Activated gamma-delta T cell treated with anti-CD3 and anti-CD28 coated beads, Interleukin-2, amount 50 U/mL, for 16 hours (primary cell): ENCODE measurements at regions not wholly inside any gene's neighbourhood (a gene's known extent, or its start where the extent isn't known, plus 50 kb on each side); places are given as distances from the start of the nearest gene placed in this dataset.

Experiments
- DNase-seq: peaks from one replicate; pipeline ENCODE4 v3.0.0-alpha.2; 2020; ENCODE audit warnings: low read depth

DNA sequence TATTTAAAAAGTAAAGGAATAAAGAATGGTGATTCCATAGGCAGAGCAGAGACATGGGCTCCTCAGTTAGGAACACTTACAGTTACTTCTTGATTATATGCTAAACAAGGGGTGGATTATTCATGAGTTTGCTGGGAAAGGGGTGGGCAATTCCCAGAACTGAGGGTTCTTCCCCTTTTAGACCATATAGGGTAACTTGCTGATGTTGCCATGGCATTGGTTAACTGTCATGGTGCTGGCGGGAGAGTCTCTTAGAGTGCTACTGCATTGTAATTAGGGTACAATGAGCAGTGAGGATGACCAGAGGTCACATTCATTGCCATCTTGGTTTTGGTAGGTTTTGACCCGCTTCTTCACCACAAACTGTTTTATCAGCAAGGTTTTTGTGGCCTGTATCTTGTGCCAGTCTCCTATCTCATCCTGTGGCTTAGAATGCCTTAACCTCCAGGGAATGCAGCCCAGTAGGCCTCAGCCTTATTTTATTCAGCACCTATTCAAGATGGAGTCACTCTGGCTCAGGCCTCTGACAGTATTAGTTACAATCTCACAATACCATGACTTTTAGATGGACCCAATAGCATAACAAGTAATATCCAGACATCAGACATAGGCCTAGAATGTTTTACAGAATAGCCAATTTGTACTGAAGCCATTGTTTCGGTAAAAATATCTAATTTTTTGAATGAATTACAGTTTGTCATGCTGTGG is 106.8 kb downstream of the ZBTB18 start:
- no peak for DNase-seq

GRCh38 chr1:244159646-244160045 is 108.6 kb downstream of the ZBTB18 start:
- no peak for DNase-seq

DNA sequence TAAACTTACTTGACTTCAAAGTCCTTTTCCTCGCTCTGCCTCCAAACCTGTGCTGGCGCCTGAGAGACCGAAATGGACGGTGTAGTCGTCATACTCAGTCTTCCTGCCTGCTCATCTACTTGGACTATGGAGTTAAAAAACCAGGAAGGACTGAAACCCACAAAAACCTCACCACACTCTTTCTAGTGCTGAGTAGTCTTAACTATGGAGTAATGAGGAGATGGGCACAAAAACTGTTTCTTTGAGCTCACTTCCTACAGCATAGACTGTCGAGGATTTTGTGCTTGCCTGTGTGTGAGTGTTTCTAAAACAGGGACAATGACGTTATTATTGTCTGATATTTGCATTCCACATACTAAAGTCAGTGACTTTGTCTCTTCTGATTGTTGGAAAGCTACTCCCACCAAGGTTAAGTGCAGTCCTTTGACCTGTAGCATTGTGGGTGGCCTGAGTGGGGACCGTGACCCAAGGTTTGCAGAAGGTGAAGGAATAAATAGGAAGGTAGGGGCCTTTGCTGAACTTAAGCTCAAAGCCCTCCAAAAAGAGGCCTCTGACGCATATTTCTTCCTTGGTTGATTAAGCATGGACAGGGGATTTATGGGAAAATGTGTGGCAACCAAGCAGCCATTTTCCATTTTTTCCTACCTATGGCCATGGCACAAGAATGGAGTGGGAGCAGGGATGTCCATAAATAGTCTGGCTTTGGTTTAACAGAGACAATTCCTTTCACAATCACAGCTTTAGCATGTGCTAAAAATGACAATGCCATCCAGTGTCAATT is 109.6 kb downstream of the ZBTB18 start:
- DNase-seq: no peak

DNA sequence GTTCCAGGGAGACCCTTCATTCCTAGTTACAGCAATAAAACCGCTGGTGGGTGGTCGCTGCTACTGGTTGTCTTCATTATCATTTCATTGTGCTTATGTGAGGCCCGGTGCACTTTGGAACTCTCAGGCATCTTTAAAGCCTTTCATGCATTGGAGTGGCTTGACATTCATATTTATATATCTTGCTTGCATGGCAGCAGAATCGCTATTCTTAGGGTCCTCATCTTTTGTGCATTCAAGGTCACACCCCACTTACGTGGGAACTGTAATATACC is 110.1 kb downstream of the ZBTB18 start:
- DNase-seq: no peak

GRCh38 chr1:244162786-244163530 is 111.9 kb downstream of the ZBTB18 start:
- no peak for DNase-seq

DNA sequence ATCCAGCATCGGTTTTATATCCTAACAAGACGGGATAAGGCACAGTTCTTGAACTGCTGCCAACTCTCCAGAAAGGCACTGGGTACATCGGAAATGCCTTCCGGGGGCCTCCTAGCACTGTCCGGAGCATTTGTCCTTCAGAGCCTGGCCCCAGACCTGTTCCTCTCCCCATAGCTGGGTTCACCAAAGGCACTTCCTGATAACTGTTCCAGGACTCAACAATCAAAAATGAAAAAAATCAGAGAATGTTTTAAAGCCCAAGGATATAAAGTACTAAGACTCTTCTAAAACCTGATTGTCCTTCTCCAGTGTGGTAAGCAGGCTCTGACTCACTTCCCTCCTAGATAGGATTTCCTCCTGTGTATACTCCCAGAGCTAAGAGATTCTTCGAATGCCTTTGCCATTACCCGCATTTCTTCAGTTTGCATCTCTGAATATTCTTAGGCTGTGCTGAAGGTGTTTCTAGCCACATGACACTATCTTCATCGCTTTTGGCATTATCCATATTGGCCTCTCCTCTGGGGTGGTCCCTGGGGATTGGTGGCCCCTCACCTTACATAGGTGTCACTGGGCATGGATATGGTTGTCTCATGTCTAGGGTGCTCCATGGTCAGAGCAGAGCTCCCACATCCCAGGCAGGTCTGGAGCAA is 112.9 kb downstream of the ZBTB18 start:
- no peak for DNase-seq

DNA sequence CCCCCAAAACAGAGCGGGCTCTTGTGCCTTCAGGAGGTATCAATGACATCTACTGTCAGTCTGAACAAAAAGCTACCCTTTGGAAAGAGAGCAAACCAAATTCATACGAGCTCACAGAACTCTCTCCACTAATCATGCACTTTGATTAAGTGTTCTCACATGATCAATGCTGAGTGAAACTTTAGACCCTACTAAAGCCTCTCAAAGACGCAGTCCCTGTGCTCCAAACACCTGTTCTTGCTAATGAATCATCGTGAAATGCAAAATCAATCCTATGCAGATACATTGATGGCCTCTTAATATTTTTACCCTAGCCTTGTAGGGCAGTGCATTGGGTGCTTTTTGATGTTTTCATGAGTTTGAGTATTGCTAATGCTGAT is 113.4 kb downstream of the ZBTB18 start:
- DNase-seq: no peak

- DNase-seq: no peak
These were observed 113.9 kb downstream of the ZBTB18 start for GRCh38 chr1:244165021-244165420.

DNA sequence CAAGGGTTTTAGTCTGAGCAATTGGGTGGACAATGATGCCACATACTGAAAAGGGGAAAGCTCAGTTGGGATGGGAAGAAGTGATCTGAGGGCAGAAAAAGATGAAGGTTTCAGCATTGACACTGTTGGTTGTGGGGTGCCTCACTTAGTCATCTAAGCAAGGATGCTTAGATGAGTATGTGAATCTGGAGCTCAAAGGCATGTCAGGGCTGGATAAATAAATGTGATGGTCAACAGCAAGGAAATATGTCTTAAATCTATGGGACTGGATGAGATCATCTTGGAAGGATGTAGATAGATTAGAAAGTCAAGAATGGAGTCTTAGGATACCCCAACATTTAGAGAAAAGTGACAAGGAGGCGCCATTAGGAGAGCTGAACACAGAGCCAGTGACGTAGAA is 114.6 kb downstream of the ZBTB18 start:
- no peak for DNase-seq

DNA sequence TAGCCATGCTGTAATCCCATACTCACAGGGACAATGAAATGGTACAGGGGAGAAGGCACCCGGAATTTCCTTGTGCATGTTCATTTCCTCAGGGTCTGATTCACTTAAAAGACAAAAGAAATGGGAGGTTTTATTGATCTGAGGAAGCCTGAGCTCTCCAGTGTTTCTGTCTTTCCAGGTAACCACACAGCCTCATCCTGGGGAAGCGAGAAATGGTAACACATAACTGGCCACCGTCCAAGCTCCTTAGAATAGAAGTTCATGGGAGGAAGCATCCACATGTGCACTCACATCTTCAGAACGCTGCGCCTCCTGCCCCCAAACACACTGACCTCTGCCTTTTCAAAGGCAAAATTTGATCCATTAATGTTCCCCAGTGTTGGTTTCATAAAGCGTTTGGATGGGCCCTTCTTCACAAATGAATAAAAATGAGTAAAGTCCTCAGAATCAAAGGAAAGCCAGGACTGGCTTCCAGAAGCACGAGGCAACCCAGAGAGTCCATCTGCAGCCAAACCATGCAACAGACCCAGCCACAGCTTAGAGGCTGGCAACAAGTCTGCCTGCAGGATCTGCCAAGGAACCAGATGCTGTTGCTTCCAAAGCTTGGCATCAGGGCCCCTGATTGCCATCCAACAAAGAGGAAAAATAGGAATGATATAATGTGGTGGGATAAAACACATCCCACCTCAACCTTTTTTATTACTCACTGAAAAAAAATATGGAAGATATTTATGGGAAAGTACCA is 120.3 kb downstream of the ZBTB18 start:
- no peak for DNase-seq

GRCh38 chr1:244173240-244173639 is 122.2 kb downstream of the ZBTB18 start:
- no peak for DNase-seq

- no peak for DNase-seq
These were observed 122.7 kb downstream of the ZBTB18 start for GRCh38 chr1:244173769-244174168.

GRCh38 chr1:244174922-244175521 is 123.9 kb downstream of the ZBTB18 start:
- DNase-seq: no peak

DNA sequence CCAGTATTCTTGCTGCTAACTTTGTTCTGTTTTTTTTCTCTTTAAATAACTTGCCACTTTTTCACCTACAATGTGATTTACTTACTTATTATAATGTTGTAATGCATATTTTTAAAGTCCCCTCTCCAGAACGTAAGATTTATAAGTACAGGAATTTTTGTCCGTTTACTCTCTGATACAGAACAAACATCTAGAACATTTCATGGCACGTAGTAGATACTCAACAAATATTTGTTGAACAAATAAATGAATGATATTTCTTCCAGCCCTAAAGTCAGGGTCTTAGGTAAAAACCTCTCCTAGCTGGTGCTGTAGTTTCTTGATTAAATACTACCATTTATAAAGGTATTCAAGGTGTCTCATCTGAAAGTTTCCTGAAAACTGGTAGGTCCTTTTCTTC is 125.1 kb downstream of the ZBTB18 start:
- no peak for DNase-seq

GRCh38 chr1:244180256-244180655 is 129.2 kb downstream of the ZBTB18 start:
- no peak for DNase-seq

DNA sequence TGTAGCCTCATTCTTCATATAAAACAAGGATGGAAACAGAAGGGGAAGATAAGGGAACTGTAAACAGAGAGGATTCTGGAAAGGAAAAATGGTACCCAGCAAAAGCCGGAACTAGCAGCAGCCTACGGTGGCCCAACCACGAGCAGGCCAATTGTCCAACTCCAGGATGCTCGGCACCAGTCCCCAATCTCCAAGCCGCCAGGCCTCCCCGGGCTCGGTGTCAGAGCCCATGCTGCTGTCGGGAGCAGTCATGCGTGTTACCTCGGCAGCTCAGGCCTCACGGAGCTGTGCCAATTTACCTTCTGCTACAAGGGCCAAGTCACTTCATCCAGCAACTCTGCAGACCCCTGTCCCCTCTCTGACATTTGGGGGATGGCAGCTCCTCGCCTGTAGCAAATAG is 130.8 kb downstream of the ZBTB18 start:
- no peak for DNase-seq

GRCh38 chr1:244183037-244183436 is 132.0 kb downstream of the ZBTB18 start:
- no peak for DNase-seq

DNA sequence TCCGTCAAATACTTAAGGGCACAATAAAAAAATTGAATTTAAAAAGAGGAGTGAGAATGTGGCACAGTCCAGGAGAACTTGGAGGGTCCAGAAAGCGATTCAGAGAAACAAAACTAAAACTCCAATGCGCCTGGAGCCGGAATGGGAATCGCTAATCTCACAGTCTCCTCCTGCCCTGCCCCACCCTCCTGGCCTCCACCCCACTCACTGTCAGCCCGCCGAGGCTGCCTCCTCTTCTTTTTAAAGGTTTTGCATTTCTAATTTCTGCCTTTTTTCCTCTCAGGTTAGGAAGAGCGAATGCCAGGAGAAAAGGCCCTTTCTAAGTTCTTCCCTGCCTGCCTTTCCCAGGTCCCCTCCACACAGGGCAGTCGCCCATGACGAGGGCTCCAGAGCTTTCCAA is 135.3 kb downstream of the ZBTB18 start:
- DNase-seq: no peak

DNA sequence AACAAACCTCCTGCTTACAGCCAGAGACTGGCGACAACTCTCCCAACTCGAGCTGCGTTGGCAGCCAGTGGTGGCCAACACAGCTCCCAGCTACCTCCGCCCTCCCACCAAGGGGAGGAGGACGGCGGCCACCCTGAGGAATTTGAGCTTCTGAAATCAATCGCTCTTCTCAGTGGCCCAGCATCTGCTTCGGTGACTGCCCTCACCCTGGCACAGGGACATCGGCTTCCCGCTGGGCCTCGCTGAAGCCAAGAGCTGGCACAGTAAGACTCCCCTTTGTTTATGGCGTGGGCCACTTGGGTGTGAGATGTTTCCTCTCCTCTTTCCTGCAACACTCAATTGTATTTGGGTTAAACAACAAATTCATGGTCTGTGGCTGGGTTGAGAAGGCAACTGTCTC is 136.2 kb downstream of the ZBTB18 start:
- DNase-seq: no peak

DNA sequence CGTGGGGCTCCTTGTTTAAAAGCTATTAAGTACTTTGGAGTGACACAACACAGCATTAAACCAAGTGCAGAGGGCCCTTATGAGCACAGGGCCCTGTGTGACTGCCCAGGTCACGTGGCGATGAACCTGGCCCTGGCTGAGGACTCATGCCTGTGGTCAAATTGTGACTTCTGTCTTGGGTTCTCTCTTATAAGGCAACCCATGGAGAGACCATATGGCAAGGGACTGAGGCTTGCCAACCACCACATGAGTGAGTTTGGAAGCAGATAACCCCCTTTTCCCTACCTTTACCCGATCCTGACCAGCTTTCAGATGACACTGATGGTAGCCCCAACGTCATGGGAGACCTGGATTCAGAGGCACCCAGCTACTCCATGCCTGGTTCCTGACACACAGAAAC is 140.5 kb downstream of the ZBTB18 start:
- DNase-seq: no peak

DNA sequence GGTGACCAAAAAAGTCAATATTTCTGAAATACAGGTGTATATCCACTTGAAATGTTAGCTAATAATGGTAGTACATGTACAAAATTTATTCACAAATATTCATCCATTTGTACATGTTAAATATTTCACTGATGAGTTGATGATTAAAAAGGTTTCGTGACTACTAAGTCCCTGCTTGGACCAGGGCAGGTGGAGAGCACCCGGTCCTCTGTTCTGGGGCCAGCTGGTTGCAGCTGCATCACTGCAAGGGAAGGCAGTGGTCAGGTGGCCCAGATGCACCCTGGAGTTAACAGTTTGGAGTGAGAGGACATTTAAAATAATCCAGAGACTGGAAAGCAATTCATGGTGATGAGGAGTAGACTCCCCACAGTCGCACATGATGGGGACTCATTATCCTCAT is 141.2 kb downstream of the ZBTB18 start:
- no peak for DNase-seq
